ENCODE measurements at regions not wholly inside any gene's neighbourhood (a gene's known extent, or its start where the extent isn't known, plus 50 kb on each side); places are given as distances from the start of the nearest gene placed in this dataset.

DNA sequence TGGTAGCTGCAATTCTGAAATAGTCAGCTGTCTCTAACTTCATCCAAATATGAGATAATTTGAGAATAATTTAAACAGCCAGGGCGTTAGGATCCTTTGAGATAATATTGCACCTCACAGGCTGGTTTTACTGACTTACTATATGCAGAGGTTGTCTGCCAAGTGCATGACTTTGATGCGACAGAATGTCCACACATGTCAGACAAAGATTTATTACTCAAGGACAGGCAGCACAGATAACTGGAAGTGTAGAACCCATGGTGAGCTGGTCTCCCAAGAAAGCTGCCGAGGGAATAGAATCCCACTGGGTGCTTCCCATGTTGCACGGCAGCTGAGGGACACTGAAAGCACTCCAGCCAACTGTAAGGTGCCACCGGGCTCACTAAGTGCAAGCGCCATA is 166.2 kb upstream of the GALNTL6 start:
- TF ChIP-seq, protein P1, sequence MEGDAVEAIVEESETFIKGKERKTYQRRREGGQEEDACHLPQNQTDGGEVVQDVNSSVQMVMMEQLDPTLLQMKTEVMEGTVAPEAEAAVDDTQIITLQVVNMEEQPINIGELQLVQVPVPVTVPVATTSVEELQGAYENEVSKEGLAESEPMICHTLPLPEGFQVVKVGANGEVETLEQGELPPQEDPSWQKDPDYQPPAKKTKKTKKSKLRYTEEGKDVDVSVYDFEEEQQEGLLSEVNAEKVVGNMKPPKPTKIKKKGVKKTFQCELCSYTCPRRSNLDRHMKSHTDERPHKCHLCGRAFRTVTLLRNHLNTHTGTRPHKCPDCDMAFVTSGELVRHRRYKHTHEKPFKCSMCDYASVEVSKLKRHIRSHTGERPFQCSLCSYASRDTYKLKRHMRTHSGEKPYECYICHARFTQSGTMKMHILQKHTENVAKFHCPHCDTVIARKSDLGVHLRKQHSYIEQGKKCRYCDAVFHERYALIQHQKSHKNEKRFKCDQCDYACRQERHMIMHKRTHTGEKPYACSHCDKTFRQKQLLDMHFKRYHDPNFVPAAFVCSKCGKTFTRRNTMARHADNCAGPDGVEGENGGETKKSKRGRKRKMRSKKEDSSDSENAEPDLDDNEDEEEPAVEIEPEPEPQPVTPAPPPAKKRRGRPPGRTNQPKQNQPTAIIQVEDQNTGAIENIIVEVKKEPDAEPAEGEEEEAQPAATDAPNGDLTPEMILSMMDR (IDR thresholded peaks at IDR 0.05): no peak
- TF ChIP-seq EZH2 (IDR thresholded peaks at IDR 0.05; ENCODE audit: borderline replicate concordance, insufficient read depth, low read depth, low read length, poor library complexity, severe bottlenecking): no peak
